ENCODE measurements at regions not wholly inside any gene's neighbourhood (a gene's known extent, or its start where the extent isn't known, plus 50 kb on each side); places are given as distances from the start of the nearest gene placed in this dataset.

DNA sequence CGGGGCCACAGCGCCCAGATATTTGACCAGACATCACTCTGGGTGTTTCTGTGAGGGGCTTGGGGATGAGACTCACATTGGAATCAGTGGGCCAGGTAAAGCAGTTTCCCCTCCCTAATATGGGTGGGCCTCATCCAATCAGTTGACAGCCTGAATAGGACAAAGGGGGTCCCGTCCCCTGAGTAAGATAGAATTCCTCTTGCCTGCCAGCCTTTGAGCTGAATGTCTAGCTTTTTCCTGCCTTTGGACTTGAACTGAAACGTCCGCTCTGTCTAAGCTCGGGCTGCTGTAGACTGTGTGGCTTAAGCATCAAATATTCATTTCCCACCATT, 88.8 kb upstream of the DIO3 start:
- TF ChIP-seq CTCF (IDR thresholded peaks at IDR 0.05; ENCODE audit: borderline replicate concordance, extremely low read depth, low read length, poor library complexity, severe bottlenecking) (no peak), EZH2 (IDR thresholded peaks at IDR 0.05; ENCODE audit: borderline replicate concordance, low read depth, low read length, severe bottlenecking) (no peak)
